ENCODE measurements at regions not wholly inside any gene's neighbourhood (a gene's known extent, or its start where the extent isn't known, plus 50 kb on each side); places are given as distances from the start of the nearest gene placed in this dataset.
A peak's percentile ranks its signal among the peaks of the same experiment; 100 is the strongest.
"Not testable (repeated sequence)": the region's sequence is repeated elsewhere in the genome, so short reads cannot be mapped to it uniquely, and the experiment has no call there.

DNA sequence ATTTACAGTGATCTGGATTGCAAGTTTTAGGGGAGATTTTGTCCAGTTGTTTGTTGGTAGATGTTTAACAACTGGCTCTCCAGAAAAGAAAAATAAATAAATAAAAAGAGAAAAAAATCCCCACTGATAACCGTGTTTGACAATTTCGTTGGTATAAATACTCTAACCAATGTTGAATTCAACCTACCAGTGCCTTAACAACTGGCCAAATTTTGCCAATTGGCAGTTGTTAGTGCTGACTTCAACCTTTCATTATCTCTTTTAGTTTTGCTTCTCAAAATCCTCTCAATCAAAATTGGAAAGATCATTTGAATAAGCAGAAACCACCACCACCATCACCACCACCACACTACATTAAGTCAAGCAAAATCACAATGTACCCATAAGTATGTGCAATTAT is 490.3 kb downstream of the PIK3C3 start:
- no peak for DNase-seq (ENCODE audit: low read depth in 4 of 4, low spot score in 2 of 4)

DNA sequence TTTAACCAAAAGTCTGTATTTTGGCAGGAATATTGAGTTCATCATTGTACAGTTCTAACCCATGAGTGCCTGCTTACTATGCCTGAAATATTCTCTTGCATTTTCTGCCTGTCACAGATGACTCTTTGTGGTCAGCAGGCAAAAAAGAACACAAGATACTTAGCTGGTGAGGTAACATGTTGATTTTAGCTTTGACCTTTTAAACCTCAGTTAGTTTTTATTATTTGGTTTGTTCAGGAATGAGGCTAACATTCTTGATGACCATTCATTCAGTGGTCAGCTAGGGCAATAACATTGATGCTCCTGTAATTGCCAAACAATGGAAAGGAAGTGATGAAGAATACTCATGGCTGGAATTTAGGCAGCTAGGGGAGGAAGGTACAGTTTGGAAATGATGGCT is 491.2 kb downstream of the PIK3C3 start:
- no peak for DNase-seq (ENCODE audit: low read depth in 4 of 4, low spot score in 2 of 4)

DNA sequence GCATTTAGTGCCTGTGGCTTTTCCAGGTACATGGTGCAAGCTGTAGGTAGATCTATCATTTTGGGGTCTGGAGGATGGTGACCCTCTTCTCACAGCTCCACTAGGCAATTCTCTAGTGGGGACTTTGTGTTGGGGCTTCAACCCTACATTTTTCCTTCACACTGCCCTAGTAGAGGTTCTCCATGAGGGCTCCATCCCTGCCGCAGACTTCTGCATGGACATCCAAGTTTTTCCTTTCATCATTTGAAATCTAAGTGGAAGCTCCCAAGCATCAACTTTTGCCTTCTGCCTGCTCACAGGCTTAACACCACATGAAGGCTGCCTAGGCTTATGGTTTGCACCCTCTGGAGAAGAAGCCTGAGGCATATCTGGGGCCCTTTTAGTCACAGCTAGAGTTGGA is 492.7 kb downstream of the PIK3C3 start:
- DNase-seq (ENCODE audit: low read depth in 4 of 4, low spot score in 2 of 4) = no peak

DNA sequence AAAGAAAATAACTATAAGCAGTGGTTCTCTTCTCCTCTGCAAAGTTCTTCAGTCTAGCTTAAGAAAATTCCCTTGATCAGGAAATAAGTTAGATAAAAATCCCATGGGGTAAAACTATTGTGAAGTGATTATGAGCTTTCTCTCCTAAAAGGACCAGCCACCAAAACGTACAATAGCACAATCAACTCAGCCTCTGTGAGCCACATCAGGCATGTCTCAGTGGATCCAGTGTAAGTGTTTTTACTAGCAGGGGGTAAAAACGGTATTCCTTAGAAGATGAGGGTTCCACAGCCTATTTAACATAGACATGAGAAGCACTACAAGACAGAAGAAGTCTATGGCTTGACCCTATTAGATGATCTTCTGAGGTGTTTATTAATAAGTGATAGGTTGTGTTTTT is 503.2 kb downstream of the PIK3C3 start:
- DNase-seq (ENCODE audit: low read depth in 4 of 4, low spot score in 2 of 4) = no peak

DNA sequence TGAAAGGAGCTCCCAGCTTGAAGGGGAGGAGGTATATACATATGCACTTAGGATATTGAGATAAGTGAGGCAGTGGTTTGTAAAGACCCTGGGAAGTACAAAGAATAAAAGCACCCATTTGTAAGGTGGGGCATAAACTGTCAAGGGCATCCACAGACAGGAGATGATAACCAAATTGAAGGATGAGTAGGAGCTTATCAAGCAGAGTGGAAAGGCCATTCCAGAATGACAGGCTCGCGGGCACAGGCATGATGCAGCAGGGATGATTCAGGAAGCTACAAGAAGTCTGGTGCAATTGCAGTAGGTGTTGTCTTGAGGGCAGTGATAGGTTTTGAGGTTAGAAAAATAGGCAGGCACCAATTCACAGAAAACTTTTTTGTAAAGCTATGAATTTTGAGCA is 504.8 kb downstream of the PIK3C3 start:
- DNase-seq (ENCODE audit: low read depth in 4 of 4, low spot score in 2 of 4) = no peak

DNA sequence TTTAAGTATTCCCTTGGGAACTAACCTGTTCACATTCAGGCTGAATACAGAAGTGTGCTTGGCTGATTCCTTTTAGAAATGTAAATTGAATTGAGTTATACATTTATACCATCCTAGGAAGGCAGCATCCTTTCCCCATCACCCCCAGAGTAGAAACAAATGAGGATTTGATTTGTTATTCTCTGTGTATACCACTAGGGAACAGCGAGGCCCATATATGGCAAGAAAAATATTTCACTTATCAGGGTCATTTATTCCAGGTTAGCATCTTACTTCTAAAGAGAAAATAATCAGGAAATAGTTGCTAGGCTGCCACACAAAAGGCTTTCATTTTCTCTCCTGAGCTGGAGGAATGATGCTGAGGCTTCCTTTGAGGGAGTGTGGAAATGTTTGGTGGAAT is 516.9 kb downstream of the PIK3C3 start:
- no peak for DNase-seq (ENCODE audit: low read depth in 4 of 4, low spot score in 2 of 4)

DNA sequence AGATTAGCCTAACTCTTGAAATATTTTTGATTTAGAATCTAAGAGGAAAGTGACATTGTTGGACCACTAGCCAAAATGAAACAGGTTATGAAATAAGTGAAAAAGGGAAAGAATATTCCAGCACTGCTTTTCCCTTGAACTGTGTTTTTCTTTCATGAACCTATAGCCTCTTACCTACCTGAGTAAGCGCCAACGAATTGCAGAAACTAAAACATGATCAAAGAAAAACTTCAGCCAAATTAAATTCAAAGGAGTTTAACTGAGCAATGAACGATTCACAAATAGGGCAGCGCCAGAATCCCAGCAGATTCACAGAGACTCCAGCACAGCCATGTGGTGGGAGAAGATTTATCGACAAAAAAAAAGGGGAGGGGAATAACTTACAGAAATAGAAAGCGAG is 518.6 kb downstream of the PIK3C3 start:
- no peak for DNase-seq (ENCODE audit: low read depth in 4 of 4, low spot score in 2 of 4)

DNA sequence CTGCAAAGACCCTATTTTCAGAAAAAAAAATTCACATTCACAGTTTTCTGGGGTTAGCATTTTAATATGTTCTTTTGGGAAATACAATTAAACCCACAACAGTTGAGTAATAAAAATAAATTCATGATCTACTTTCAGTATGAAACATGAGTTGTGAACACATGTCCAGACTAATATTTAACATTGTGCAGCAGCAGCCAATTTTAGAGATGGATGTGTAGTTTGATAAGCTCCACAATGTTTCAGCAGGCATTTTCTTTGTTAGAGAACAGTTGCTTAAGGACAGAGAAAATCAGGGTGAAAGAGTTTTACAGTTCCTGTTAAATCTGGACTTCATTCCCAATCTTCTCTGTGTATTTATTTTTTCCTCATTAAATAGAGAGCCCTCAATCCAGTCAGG is 519.5 kb downstream of the PIK3C3 start:
- DNase-seq (ENCODE audit: low read depth in 4 of 4, low spot score in 2 of 4) = no peak

DNA sequence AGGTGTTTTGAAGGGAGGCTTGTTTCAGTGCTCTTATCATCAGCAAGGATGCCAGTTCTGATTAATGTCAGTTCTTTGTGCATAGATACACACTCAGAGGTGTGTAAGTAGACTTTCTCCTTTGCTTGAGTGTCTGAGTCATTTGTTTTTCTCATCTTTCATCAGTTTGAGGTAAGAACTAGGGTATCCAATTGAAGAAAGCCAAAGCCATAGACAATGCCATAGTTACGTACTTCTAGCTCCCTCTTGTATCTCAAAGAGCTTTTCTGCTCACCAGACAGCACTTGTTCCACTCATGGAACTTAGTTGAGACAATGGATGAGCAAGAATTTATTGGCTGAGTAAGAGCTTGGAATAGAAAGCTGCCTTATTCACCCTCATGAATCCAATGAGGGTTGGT is 520.1 kb downstream of the PIK3C3 start:
- no peak for DNase-seq (ENCODE audit: low read depth in 4 of 4, low spot score in 2 of 4)

DNA sequence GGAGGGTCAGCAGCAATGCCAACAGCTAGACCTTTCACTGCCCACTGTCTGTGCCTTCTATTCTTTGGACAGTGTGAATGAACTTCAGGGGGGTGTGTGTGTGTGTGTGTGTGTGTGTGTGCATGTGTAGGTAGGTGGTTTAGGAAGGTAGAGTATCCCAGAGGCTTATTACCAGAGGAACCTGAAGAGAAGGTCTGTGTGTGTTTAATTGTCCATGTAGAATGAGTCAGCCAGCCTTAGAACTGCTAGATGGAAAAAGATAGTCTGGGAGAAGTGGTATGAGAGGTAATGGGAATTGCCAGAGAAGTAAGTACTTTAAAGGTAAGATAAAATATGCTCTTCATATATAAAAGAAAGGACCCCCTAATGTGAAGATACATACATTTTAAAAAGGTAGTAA is 522.2 kb downstream of the PIK3C3 start:
- DNase-seq (ENCODE audit: low read depth in 4 of 4, low spot score in 2 of 4) = no peak

DNA sequence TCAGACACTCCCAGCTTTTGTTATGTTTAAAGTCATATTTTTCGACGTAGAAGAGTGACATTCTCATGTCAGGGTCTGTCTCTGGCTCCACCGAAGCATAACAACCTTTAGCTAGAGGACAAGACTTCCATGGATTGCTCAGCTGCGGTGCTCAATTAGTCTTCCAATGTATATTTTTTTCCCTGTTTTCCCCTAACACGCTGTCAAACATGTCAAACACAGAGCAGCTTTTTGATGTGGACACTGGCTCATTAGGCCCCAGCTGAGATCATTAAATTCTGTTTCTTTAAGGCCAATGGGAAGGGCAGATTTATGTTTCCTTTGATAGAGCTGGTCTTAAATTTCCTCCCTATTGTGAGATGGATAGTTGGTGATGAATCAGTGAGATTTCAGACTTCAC is 525.4 kb downstream of the PIK3C3 start:
- peak; percentile 28 to 65 (median 54) for DNase-seq (ENCODE audit: low read depth in 4 of 4, low spot score in 2 of 4)

DNA sequence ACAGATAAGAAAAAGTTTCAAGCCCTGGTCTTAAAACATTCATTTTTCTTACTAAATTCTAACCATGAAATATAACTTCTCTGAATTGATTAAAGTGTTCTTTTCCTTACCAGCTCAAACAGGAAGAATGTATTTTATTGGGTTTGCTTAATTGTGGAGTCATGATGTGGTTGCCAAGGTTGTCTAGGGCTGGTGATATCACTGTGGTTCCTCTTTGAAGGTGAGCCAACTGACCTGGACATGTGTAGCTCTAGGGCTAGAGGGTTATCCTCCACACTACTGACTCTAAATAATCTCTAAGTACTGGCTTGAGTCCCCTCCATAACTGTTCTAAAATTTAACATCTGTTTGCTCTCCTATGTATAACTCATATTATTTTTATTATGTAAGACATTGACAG is 529.6 kb downstream of the PIK3C3 start:
- DNase-seq (ENCODE audit: low read depth in 4 of 4, low spot score in 2 of 4) = no peak

DNA sequence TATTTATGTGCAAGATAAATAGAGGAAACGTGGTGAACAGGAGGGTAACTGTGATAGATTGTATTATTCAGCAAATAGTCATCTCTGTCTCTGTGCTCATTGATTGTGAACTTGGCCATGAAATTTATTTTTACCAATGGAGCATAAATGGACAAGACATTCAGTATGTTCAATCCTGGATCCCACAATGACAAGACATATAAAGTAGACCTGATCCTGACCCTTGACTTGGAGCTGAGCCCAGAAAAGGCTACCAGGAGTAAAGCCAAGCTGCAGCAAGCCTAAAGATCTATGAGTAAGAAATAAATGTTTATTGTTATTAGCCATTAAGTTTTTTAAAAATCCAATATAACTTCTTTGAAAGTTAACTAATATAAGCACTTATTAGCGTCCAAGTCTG is 531.2 kb downstream of the PIK3C3 start:
- no peak for DNase-seq (ENCODE audit: low read depth in 4 of 4, low spot score in 2 of 4)

DNA sequence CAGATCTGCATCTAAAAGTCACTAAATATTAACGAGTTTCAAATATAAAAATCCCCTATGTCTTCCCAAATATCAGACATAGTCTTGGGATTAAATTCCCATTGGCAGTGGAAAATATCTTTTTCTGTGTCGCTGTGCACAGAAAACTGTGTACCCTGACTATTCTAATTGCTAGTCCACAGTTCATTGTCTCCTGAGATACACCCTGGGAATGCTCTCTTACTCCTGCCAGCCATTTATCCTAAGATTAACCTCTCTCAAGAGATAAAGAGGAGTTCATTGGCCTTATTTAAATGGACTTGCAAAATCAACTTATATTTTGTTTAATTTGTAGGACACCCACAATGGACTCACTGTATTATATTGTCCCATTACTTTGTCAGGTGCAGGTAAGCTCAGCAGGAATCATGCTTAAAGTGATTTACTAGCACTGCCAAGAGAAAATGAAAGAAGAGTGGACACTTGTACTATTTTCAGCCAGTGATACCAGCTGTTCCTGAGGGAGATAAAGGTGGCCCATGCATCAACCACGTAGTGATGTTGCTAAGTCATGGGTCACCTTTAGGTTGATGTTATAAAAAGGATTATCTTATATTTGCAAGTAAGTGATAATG is 553.8 kb downstream of the PIK3C3 start:
- DNase-seq (ENCODE audit: low read depth in 4 of 4, low spot score in 2 of 4) = no peak

DNA sequence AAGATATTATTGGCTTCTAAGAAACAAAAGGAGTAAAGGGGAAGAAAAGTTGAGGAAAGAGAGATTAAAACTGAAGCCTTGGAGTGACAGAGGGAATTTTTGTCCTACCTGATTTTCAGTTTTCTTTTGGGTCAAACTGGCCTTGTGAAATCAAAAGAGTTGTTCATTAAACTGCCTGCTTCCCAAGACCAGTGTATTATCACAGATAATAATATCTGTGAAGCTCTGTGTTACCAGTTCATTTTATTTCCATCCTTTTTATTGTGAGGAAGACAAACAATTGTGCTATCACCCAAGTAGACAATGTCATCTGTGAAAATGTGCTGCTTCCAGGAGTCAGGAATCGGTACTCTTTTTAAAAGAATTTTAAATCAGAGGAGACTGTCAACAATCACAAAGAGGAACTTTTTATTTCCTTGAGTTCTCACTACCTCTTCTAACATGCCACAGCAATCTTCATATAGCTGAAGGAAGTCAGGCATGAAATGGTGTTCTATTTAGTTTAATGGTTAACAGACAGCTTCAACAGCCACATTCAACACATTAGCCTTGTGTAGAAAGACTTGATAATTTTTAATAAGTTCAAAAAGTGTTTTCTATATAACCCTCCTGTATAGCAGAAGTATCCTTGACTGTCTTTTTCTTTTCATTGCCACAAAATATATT is 554.8 kb downstream of the PIK3C3 start:
- no peak for DNase-seq (ENCODE audit: low read depth in 4 of 4, low spot score in 2 of 4)

DNA sequence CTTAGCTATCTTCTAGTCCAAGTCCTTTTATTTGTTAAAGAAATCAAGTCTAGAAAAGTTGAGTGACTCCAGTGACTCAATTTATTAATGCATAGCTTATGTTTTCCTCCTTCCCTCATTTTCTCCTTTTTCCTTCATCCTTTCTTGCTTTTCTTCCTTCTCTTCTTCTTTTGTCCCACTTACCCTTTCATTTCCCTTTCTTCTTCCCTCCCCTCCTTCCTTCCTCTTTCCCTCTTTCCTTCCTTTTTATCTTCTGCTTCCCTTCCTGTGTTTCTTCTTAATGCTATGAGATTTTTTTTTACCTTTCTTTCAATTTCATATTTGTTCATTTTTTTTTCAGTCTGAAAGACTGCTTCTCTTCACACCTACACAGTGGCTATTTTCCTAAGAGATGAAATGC is 555.5 kb downstream of the PIK3C3 start:
- DNase-seq (ENCODE audit: low read depth in 4 of 4, low spot score in 2 of 4) = no peak

DNA sequence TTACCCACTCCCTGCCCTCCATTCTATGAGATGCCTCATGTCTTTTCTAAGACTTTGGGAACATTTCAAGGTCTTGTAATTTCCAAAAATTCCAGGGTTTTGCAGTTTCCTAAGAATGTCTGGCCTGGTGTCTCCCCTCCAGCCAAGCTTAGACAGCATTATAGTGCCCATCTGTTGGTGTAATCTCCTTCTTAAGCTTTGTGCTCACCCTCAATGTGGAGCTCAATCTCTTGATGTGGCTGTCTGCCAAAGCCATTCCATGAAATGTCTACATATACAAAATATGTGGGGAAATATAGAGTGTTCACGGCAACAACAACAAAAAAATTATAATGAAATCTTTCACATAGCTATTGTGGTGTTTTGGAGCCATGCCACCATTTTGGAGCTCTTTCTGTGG is 558.4 kb downstream of the PIK3C3 start:
- DNase-seq (ENCODE audit: low read depth in 4 of 4, low spot score in 2 of 4) = no peak

DNA sequence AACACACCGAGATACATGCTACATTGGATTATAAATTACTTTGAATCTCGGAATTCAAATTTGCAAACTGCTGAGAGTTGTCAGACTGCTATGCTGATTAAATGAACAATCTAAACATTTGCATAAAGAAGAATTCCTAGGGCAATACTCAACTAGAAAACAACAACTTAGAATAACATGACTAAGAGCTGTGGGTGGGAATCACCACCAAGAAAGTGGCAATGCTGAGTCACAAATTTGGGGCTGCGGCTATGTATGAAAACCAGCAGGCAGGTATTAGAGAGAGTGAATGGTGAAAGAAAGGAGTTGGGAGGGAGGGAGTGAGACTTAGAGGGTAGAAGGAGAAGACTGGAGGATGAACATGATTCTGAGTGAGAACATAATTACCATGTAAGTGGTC is 559.5 kb downstream of the PIK3C3 start:
- no peak for DNase-seq (ENCODE audit: low read depth in 4 of 4, low spot score in 2 of 4)

DNA sequence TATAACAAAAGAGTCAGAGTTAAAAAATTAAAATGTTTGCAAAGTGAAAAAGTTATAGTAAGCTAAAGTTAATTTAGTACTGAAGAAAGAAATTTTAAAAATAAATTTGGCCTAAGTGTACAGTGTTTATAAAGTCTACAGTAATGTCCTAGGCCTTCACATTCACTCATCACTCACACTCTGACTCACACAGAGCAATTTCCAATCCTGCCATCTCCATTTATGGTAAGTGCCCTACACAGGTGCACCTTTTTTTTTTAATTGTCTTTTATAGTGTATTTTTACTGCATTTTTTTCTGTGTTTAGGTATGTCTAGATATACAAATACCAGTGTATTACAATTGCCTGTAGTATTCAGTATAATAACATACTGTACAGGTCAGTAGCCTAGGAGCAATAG is 562.9 kb downstream of the PIK3C3 start:
- DNase-seq (ENCODE audit: low read depth in 4 of 4, low spot score in 2 of 4) = no peak

DNA sequence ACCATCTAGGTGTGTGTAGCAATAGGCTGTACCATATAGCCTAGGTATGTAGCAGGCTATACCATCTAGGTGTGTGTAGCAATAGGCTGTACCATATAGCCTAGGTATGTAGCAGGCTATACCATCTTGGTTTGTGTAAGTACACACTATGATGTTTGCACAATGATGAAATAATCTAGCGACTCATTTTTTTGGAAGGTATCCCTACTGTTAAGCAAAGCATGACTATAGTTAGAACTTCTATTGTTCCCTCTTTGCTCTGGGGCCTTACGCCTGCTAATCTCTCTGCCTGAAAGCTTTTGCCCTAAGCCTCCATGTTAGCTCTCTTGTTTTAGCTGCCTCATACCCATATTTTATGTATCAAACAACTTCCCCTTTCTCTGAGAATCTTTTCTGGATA is 563.3 kb downstream of the PIK3C3 start:
- DNase-seq (ENCODE audit: low read depth in 4 of 4, low spot score in 2 of 4) = not testable (repeated sequence)

DNA sequence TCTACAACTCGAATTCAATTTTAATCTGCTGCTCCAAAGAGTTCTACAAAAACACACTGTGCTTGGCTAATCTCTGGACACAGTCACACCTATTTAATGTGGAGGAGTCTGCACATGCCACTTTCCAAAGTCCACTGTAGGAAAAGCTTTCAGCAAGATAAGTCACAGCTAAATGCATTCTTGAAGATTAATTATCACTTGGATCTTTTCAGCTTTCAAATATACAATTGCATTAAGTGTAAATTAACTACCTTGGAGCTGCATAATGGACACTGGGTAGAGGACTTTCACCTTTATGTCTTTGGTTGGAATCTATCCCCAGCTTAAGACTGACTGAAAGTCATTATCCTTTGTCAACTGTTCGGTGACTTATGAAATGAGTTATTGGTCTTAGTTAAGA is 565.1 kb downstream of the PIK3C3 start:
- DNase-seq (ENCODE audit: low read depth in 4 of 4, low spot score in 2 of 4) = no peak

DNA sequence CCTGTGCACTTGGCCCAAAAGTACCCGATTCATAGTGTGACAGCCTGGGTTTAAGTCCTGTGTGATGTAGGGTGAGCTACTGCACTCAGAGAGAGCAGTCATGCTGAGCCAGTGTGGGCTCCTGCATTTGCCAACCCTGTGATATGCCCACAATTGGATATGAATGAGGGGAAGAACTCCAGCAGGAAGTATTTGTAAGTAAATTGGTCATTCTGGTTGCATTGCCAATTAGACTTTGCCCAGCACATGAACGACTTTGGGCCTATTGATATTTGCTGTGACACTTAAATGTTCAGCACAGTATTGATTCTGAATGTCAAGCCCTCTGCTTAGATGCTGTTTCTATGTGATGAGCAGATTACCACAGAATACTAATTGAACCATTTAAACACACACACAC is 570.9 kb downstream of the PIK3C3 start:
- DNase-seq (ENCODE audit: low read depth in 4 of 4, low spot score in 2 of 4) = no peak

DNA sequence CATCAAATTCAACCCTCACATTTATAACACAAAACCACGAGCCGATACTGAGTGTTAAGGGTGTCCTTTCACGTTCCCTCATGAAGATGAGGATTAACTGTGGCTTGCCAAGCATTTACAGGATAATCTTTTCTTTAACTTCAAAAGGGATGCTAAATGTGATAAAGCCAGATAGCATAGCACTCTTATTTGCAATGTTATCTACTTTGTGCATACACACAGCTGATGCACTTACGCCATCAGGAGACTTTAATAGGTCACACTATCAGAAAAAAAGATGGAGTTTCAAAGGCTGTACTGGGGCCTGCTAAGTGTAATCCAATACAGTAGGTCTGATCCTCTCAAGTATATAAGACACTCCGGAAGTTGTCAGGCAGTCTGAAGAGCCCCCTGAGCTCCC is 572.7 kb downstream of the PIK3C3 start:
- no peak for DNase-seq (ENCODE audit: low read depth in 4 of 4, low spot score in 2 of 4)
